CD4-positive, alpha-beta memory T cell (primary cell): ENCODE measurements at regions not wholly inside any gene's neighbourhood (a gene's known extent, or its start where the extent isn't known, plus 50 kb on each side); places are given as distances from the start of the nearest gene placed in this dataset.

ENCODE experiments used
- CTCF ChIA-PET: fragments of 350-600 bp; sonication (Branson Sonifier 250); formaldehyde crosslinking; loops from one replicate; lab custom pipeline; 2021; ENCODE audit warnings: inconsistent platforms; ENCODE audit not compliant: partially characterized antibody; lab: Charles Lee
- POLR2A ChIA-PET: fragments of 350-600 bp; sonication (Branson Sonifier 250); formaldehyde crosslinking; loops from one replicate; lab custom pipeline; 2021; ENCODE audit not compliant: partially characterized antibody; lab: Charles Lee
- DNase-seq, 5 donors: peaks; one replicate each; pipeline versions ENCODE4 v3.0.0 to v3.0.0-alpha.2; 2020 to 2022; ENCODE audit warnings: mixed read lengths in 1 of 5
- H3K27ac ChIP-seq: one replicate; pipeline ENCODE4 v1.7.0; 2013; ENCODE audit warnings: low read depth, low read length
- H3K27me3 ChIP-seq: 2 replicates; pipeline ENCODE4 v1.7.0; 2013; ENCODE audit warnings: mild to moderate bottlenecking, low read length, moderate library complexity; ENCODE audit not compliant: insufficient read depth
- H3K36me3 ChIP-seq: 2 replicates; pipeline ENCODE4 v1.7.0; 2013; ENCODE audit warnings: mild to moderate bottlenecking, low read length, moderate library complexity; ENCODE audit not compliant: insufficient read depth
- H3K4me1 ChIP-seq: 2 replicates; pipeline ENCODE4 v1.7.0; 2013; ENCODE audit warnings: mild to moderate bottlenecking, low read length, moderate library complexity; ENCODE audit not compliant: insufficient read depth
- H3K4me3 ChIP-seq, 2 donors: one replicate each; pipeline ENCODE4 v1.7.0; 2013; ENCODE audit warnings: low read length in 2 of 2, mild to moderate bottlenecking in 1 of 2
- H3K9me3 ChIP-seq, 2 donors: one replicate each; pipeline ENCODE4 v1.7.0; 2013; ENCODE audit warnings: low read length in 2 of 2, control low read depth in 1 of 2; ENCODE audit not compliant: control insufficient read depth in 1 of 2
- H3K27ac Mint-ChIP-seq, 7 donors: one replicate each; pipeline ENCODE4 v1.8.0; 2020 to 2021; ENCODE audit warnings: mixed read lengths in 7 of 7, mild to moderate bottlenecking in 6 of 7, inconsistent platforms in 3 of 7, moderate library complexity in 3 of 7
- H3K27me3 Mint-ChIP-seq, 2 donors: one replicate each; pipeline ENCODE4 v1.8.0; 2020 to 2021; ENCODE audit warnings: mixed read lengths in 2 of 2
- H3K36me3 Mint-ChIP-seq, 2 donors: one replicate each; pipeline ENCODE4 v1.8.0; 2020 to 2021; ENCODE audit warnings: mixed read lengths in 2 of 2, inconsistent platforms in 1 of 2, mild to moderate bottlenecking in 1 of 2
- H3K4me1 Mint-ChIP-seq, 4 donors: one replicate each; pipeline ENCODE4 v1.8.0; 2020 to 2021; ENCODE audit warnings: mixed read lengths in 4 of 4, mild to moderate bottlenecking in 1 of 4
- H3K4me3 Mint-ChIP-seq, 8 donors: one replicate each; pipeline ENCODE4 v1.8.0; 2020 to 2021; ENCODE audit warnings: mixed read lengths in 8 of 8, mild to moderate bottlenecking in 7 of 8, moderate library complexity in 6 of 8, inconsistent platforms in 3 of 8
- H3K9me3 Mint-ChIP-seq, 8 donors: one replicate each; pipeline ENCODE4 v1.8.0; 2020 to 2021; ENCODE audit warnings: mixed read lengths in 8 of 8, mild to moderate bottlenecking in 5 of 8, inconsistent platforms in 3 of 8, moderate library complexity in 1 of 8
- intact Hi-C: fragments of 100-400 bp; cut with micrococcal nuclease; formaldehyde crosslinking; loops from one replicate; pipeline ENCODE4 v1.15.1; 2023

GRCh38 chr3:88209356-88209755 lies 59.6 kb downstream of the C3orf38 start:
- no peak for DNase-seq
- Mint-ChIP-seq H3K27ac (no peak overlapping the region), H3K27me3 (peaks cover 0 to 9% of the 10 kb centered on the region in 2 donors), H3K9me3 (peaks cover 0 to 2% (median 0%) of the 10 kb centered on the region in 8 donors), H3K36me3 (no peaks in the 10 kb centered on the region), H3K4me1 (no peaks in the 10 kb centered on the region), H3K4me3 (no peak overlapping the region)
- Histone ChIP-seq H3K4me3 (no peak overlapping the region), H3K27ac (no peak overlapping the region), H3K27me3 (no peaks in the 10 kb centered on the region), H3K36me3 (no peaks in the 10 kb centered on the region), H3K9me3 (no peaks in the 10 kb centered on the region), H3K4me1 (no peaks in the 10 kb centered on the region)
- intact Hi-C loops: no loop called here
- ChIA-PET CTCF (interaction anchor here (1.4 kb wide), 1 partner anchor 12 kb away, joined by 3 read pairs; no protein-coding TSS in a partner anchor), POLR2A (no interaction called here)

GRCh38 chr3:88211096-88211890 lies 61.5 kb downstream of the C3orf38 start:
- CTCF ChIA-PET: no interaction called here
- Histone ChIP-seq H3K27me3 (no peaks in the 10 kb centered on the region), H3K36me3 (no peaks in the 10 kb centered on the region), H3K4me1 (no peaks in the 10 kb centered on the region), H3K27ac (no peak overlapping the region), H3K4me3 (no peak overlapping the region), H3K9me3 (no peaks in the 10 kb centered on the region)
- Mint-ChIP-seq H3K9me3 (peaks cover 0 to 2% (median 0%) of the 10 kb centered on the region in 8 donors), H3K36me3 (no peaks in the 10 kb centered on the region), H3K27me3 (peaks cover 0 to 9% of the 10 kb centered on the region in 2 donors), H3K27ac (no peak overlapping the region), H3K4me3 (no peak overlapping the region), H3K4me1 (no peaks in the 10 kb centered on the region)
- intact Hi-C loops: no loop called here
- POLR2A ChIA-PET: no interaction called here
- DNase-seq: no peak

- H3K36me3 Mint-ChIP-seq: no peaks in the 10 kb centered on the region
- Histone ChIP-seq H3K4me1 (no peaks in the 10 kb centered on the region), H3K27me3 (no peaks in the 10 kb centered on the region), H3K4me3 (no peak overlapping the region), H3K9me3 (no peaks in the 10 kb centered on the region), H3K27ac (no peak overlapping the region), H3K36me3 (no peaks in the 10 kb centered on the region)
- H3K27me3 Mint-ChIP-seq: no peaks in the 10 kb centered on the region
- no peaks in the 10 kb centered on the region for H3K9me3 Mint-ChIP-seq
- ChIA-PET POLR2A (no interaction called here), CTCF (interaction anchor here (0.8 to 1.0 kb wide), 2 partner anchors 14 to 881 kb away, joined by 3 to 4 read pairs; no protein-coding TSS in a partner anchor)
- no peak overlapping the region for H3K4me3 Mint-ChIP-seq
- peak in 4 of 5 donors; percentile 2 to 21 (median 12) for DNase-seq
- H3K4me1 Mint-ChIP-seq: peaks cover 0 to 3% (median 0%) of the 10 kb centered on the region in 4 donors
- intact Hi-C loops: no loop called here
- H3K27ac Mint-ChIP-seq: no peak overlapping the region
Observed at GRCh38 chr3:88219138-88219792, 69.5 kb downstream of the C3orf38 start.

- POLR2A ChIA-PET: no interaction called here
- Histone ChIP-seq H3K4me3 (no peak overlapping the region), H3K9me3 (no peaks in the 10 kb centered on the region), H3K36me3 (no peaks in the 10 kb centered on the region), H3K27ac (no peak overlapping the region), H3K27me3 (no peaks in the 10 kb centered on the region), H3K4me1 (no peaks in the 10 kb centered on the region)
- CTCF ChIA-PET: interaction anchor here (1.0 kb wide), 1 partner anchor 880 kb away, joined by 4 read pairs; no protein-coding TSS in a partner anchor
- intact Hi-C loops: no loop called here
- Mint-ChIP-seq H3K9me3 (no peaks in the 10 kb centered on the region), H3K36me3 (no peaks in the 10 kb centered on the region), H3K4me3 (no peak overlapping the region), H3K27ac (no peak overlapping the region), H3K4me1 (peaks cover 0 to 3% (median 0%) of the 10 kb centered on the region in 4 donors), H3K27me3 (no peaks in the 10 kb centered on the region)
- no peak for DNase-seq
Observed at GRCh38 chr3:88220126-88220525, 70.4 kb downstream of the C3orf38 start.

- Histone ChIP-seq H3K4me3 (no peak overlapping the region), H3K27me3 (no peaks in the 10 kb centered on the region), H3K4me1 (no peaks in the 10 kb centered on the region), H3K27ac (no peak overlapping the region), H3K9me3 (no peaks in the 10 kb centered on the region), H3K36me3 (no peaks in the 10 kb centered on the region)
- ChIA-PET POLR2A (no interaction called here), CTCF (no interaction called here)
- intact Hi-C loops: no loop called here
- no peak for DNase-seq
- peaks cover 0 to 3% (median 0%) of the 10 kb centered on the region in 4 donors for H3K4me1 Mint-ChIP-seq
- H3K36me3 Mint-ChIP-seq: no peaks in the 10 kb centered on the region
- no peak overlapping the region for H3K4me3 Mint-ChIP-seq
- no peaks in the 10 kb centered on the region for H3K9me3 Mint-ChIP-seq
- H3K27ac Mint-ChIP-seq: no peak overlapping the region
- H3K27me3 Mint-ChIP-seq: no peaks in the 10 kb centered on the region
Observed at GRCh38 chr3:88221726-88222125, 72.0 kb downstream of the C3orf38 start.

- H3K27ac ChIP-seq: no peak overlapping the region
- H3K4me3 ChIP-seq: no peak overlapping the region
- POLR2A ChIA-PET: no interaction called here
- no peaks in the 10 kb centered on the region for H3K4me1 ChIP-seq
- CTCF ChIA-PET: no interaction called here
- intact Hi-C loops: no loop called here
- Mint-ChIP-seq H3K27ac (no peak overlapping the region), H3K36me3 (no peaks in the 10 kb centered on the region), H3K4me3 (no peak overlapping the region), H3K27me3 (no peaks in the 10 kb centered on the region), H3K9me3 (no peaks in the 10 kb centered on the region), H3K4me1 (peaks cover 0 to 3% (median 0%) of the 10 kb centered on the region in 4 donors)
- no peaks in the 10 kb centered on the region for H3K27me3 ChIP-seq
- H3K9me3 ChIP-seq: no peaks in the 10 kb centered on the region
- DNase-seq: no peak
- no peaks in the 10 kb centered on the region for H3K36me3 ChIP-seq
Observed at GRCh38 chr3:88222343-88222742, 72.6 kb downstream of the C3orf38 start.

GRCh38 chr3:88225326-88226008 lies 75.7 kb downstream of the C3orf38 start:
- H3K4me1 ChIP-seq: no peaks in the 10 kb centered on the region
- intact Hi-C loops: no loop called here
- H3K27me3 ChIP-seq: no peaks in the 10 kb centered on the region
- no peaks in the 10 kb centered on the region for H3K9me3 ChIP-seq
- Mint-ChIP-seq H3K4me3 (no peak overlapping the region), H3K4me1 (no peaks in the 10 kb centered on the region), H3K27ac (no peak overlapping the region), H3K27me3 (peaks cover 0 to 2% of the 10 kb centered on the region in 2 donors), H3K9me3 (no peaks in the 10 kb centered on the region), H3K36me3 (no peaks in the 10 kb centered on the region)
- ChIA-PET POLR2A (no interaction called here), CTCF (interaction anchor here (1.0 kb wide), 1 partner anchor 25 kb away, joined by 3 read pairs; no protein-coding TSS in a partner anchor)
- DNase-seq: no peak
- no peak overlapping the region for H3K4me3 ChIP-seq
- H3K27ac ChIP-seq: no peak overlapping the region
- no peaks in the 10 kb centered on the region for H3K36me3 ChIP-seq
